ENCODE measurements at regions not wholly inside any gene's neighbourhood (a gene's known extent, or its start where the extent isn't known, plus 50 kb on each side); places are given as distances from the start of the nearest gene placed in this dataset.
"Not testable (repeated sequence)": the region's sequence is repeated elsewhere in the genome, so short reads cannot be mapped to it uniquely, and the experiment has no call there.

DNA sequence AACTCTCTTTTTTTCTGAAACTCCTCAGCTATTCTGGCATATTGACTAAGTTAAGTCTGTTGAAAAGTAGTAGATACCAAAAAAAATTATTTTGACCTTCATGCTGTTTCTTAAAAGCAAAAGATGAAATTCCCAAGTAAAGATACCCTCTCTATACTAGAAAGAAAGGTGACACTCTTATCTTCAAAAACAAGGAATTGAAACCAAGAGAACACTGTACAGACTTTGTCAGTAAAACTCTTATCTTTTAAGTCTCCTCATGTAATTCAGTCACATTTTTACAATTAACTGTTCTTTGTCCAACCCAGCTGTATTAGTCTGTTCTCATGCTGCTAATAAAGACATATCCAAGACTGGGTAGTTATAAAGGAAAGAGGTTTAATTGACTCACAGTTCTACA is 496.2 kb downstream of the LTN1 start:
- no peak for ATAC-seq

DNA sequence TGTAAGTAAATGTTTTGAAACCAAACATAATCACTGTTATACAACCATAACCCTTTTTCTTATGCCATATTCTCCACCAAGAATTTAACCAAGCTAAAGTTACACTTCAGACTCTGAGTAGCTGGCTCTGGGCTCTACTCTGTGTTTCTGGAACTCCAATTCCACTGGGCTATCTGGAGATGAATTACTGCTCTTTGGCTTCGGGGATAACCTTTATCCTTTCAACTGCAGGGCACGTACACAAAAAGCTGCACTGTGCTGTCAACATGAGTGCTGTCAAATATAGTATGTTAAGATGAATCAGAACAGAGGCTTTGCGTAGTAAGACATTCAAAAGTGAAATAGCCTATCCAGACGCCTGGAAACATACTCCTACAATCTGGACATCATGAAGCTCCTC is 500.6 kb downstream of the LTN1 start:
- ATAC-seq (no peak), DNase-seq (no peak)
- H3K27ac Mint-ChIP-seq, result no peak overlapping the region
- H3K27me3 Mint-ChIP-seq, result no peaks in the 10 kb centered on the region
- peaks cover 2% of the 10 kb centered on the region for H3K36me3 Mint-ChIP-seq (ENCODE audit: low read depth)
- no peaks in the 10 kb centered on the region for H3K9me3 ChIP-seq (ENCODE audit: control insufficient read depth, low read length, poor library complexity, severe bottlenecking)
- no peak overlapping the region for H3K4me3 Mint-ChIP-seq
- no peaks in the 10 kb centered on the region for H3K4me1 Mint-ChIP-seq

More for the DNA sequence above, 496.2 kb downstream of the LTN1 start:
- no peak for DNase-seq
- H3K9me3 ChIP-seq (ENCODE audit: control insufficient read depth, low read length, poor library complexity, severe bottlenecking), result no peaks in the 10 kb centered on the region
- H3K27ac Mint-ChIP-seq, result no peak overlapping the region
- no peaks in the 10 kb centered on the region for H3K4me1 Mint-ChIP-seq
- H3K27me3 Mint-ChIP-seq, result no peaks in the 10 kb centered on the region
- H3K4me3 Mint-ChIP-seq, result no peak overlapping the region
- H3K36me3 Mint-ChIP-seq (ENCODE audit: low read depth), result peaks cover 2% of the 10 kb centered on the region

DNA sequence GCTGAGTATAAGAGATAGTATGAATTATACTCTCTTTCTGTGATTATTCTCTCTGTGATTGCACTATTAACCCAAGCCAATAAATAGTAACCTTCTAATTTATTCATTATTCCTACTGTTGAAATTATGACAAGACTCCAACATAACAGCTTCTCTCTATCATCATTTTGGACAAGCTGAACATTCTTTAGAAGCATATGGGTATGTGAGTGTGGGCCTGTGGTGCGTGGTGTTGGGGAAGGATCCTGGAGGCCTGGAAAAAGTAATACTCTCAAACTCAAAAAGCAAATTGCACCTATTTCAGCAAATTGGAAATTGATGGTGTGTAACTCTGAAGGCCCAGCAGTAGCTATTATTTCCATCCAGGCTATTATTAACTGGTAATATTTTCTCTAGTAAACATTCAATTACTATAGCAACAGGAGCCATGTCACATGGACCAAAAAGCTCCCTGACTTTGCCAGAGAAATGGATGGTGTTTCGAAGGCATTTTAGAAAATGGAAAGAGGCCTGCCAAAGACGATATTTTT is 502.8 kb downstream of the LTN1 start:
- Mint-ChIP-seq H3K27ac (no peak overlapping the region), H3K4me1 (no peaks in the 10 kb centered on the region), H3K27me3 (no peaks in the 10 kb centered on the region), H3K36me3 (ENCODE audit: low read depth) (no peaks in the 10 kb centered on the region), H3K4me3 (no peak overlapping the region)
- DNase-seq, result no peak
- H3K9me3 ChIP-seq (ENCODE audit: control insufficient read depth, low read length, poor library complexity, severe bottlenecking), result no peaks in the 10 kb centered on the region
- ATAC-seq, result no peak

DNA sequence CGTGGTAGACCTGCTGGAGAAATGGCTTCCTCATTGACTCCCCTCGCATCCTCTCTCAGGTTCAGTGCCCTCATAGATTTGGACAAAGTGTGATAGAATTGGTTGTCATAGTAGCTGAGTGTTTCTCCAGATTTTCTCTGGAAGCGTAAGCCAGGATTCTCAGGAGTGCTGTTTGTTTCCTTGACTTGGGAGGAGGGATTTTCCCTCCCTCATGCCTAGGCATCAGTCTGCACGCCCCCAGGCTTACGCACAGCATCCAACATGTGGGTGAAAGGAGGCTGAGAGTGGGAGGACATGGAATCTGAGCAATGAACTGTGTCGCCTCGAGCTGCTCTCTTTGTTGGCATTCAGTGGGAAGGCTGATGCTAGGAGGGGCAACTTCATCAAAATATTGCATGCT is 503.5 kb downstream of the LTN1 start:
- no peak for DNase-seq
- ATAC-seq, result no peak
- no peaks in the 10 kb centered on the region for H3K27me3 Mint-ChIP-seq
- no peaks in the 10 kb centered on the region for H3K36me3 Mint-ChIP-seq (ENCODE audit: low read depth)
- no peak overlapping the region for H3K4me3 Mint-ChIP-seq
- H3K4me1 Mint-ChIP-seq, result no peaks in the 10 kb centered on the region
- no peak overlapping the region for H3K27ac Mint-ChIP-seq
- no peaks in the 10 kb centered on the region for H3K9me3 ChIP-seq (ENCODE audit: control insufficient read depth, low read length, poor library complexity, severe bottlenecking)

DNA sequence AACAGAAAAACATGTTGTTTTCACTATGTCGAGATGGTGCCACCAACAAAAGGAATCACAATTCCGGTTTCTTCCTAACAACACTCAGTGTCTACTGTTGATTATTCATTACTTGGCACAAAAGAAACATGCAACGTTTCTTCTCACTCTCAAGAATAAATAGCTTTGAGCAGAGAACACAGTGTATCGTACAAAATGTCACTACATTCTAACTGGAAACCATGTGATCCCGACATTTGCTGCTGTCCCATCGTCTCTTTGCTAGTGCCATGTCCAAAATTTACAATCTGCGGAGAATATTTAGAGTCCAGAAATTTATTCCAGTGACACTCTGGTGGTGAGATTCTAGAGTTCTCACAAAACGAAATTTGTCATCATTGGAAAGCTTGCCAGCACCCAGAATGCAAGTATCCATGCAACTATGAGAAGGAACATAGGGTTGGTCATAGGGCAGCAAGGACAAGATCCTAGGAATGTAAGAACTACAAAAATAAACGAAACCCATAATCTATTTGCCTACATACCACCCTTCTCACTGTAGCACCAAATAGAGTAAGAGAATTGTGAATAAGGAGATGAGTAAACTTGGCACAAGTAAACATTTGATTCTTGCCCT is 505.1 kb downstream of the LTN1 start:
- H3K9me3 ChIP-seq (ENCODE audit: control insufficient read depth, low read length, poor library complexity, severe bottlenecking), result no peaks in the 10 kb centered on the region
- no peak for ATAC-seq
- no peaks in the 10 kb centered on the region for H3K4me1 Mint-ChIP-seq
- no peak overlapping the region for H3K4me3 Mint-ChIP-seq
- no peaks in the 10 kb centered on the region for H3K36me3 Mint-ChIP-seq (ENCODE audit: low read depth)
- DNase-seq, result no peak
- H3K27me3 Mint-ChIP-seq, result no peaks in the 10 kb centered on the region
- no peak overlapping the region for H3K27ac Mint-ChIP-seq

DNA sequence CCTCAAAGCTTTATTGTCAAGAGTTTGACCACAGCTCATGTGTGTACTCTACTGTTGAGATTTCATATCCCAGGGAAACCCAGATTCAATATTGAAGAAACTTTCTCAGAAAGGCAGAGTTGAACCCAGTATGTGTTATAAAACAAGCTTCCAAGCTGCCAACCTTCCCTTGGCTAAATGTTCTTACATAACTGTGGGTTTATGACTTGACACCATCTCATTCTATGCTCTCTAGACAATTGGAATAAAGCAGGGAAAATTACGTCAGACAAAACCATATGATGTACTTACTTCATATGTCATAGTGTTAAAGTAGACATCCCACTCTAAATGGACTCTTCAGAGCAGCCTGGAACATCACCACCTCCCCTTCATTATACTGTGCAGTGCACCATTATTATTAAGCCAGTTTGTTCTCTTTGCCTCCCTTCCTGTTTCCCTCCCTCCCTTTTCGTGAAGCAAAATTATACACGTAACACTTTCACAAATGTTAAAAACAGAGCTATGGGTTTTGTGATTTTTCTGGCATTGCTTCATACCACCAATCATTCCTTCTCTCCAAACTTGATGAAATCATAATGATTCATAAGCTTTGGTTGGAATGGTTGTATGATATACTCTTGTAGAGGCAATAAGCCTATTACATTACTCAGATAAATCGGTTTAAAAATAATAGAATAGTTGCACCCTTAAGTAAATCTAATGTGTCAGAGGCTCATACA is 507.2 kb downstream of the LTN1 start:
- ATAC-seq (no peak), DNase-seq (no peak)
- no peaks in the 10 kb centered on the region for H3K36me3 Mint-ChIP-seq (ENCODE audit: low read depth)
- no peaks in the 10 kb centered on the region for H3K4me1 Mint-ChIP-seq
- H3K27me3 Mint-ChIP-seq, result no peaks in the 10 kb centered on the region
- H3K27ac Mint-ChIP-seq, result no peak overlapping the region
- no peaks in the 10 kb centered on the region for H3K9me3 ChIP-seq (ENCODE audit: control insufficient read depth, low read length, poor library complexity, severe bottlenecking)
- no peak overlapping the region for H3K4me3 Mint-ChIP-seq

DNA sequence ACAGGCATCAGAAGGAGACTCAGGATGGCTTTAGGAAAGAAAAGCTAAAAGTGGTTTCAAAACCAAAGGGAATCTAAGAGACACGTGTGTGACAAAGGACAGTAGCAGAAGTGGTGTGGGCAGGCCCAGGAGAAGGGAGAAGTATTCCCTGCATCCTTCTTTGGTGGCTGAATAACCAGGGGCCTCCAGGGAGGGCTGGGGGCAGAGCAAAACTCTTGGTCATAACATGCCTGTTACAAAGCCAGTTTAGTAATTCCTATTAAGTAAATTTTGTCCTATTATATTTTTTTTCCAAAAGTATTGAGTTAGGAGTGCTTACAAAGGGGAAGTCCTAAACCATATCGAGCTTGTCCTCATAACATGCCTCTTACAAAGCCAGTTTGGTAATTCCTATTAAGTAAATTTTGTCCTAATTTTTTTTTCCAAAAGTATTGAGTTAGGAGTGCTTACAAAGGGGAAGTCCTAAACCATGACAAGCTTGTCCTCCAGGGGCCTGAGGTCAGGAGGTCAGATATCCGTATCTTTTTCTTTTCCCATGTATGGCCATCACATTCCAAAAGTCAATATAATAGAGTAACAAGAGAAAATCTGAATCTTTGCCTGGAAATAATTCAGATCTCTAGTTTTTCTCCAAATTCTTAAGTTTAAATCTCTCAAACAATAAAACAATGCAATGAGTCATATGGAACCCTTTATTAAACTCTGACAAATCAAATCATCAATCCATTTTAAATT is 509.2 kb downstream of the LTN1 start:
- H3K36me3 Mint-ChIP-seq (ENCODE audit: low read depth), result no peaks in the 10 kb centered on the region
- no peaks in the 10 kb centered on the region for H3K4me1 Mint-ChIP-seq
- no peaks in the 10 kb centered on the region for H3K9me3 ChIP-seq (ENCODE audit: control insufficient read depth, low read length, poor library complexity, severe bottlenecking)
- H3K27ac Mint-ChIP-seq, result no peak overlapping the region
- no peak overlapping the region for H3K4me3 Mint-ChIP-seq
- no peak for DNase-seq
- ATAC-seq, result no peak
- no peaks in the 10 kb centered on the region for H3K27me3 Mint-ChIP-seq

DNA sequence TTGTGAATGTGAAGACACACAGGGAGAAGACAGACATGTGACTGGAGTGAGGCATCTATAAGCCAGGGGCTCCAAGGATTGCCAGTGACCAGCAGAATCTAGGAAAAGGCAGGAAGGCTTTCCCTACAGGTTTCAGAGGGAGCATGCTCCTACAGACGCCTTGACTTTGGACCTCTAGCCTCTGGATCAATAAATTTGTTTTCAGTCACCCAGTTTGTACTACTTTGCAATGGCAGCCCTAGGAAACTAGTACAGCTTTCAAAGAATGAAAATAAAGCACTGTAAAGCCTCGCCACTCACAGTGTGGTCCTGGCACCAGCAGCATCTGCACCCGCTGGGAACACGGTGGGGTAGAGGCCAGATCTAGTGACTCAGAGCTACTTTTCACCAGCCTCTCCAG is 510.0 kb downstream of the LTN1 start:
- no peaks in the 10 kb centered on the region for H3K9me3 ChIP-seq (ENCODE audit: control insufficient read depth, low read length, poor library complexity, severe bottlenecking)
- H3K36me3 Mint-ChIP-seq (ENCODE audit: low read depth), result no peaks in the 10 kb centered on the region
- H3K27me3 Mint-ChIP-seq, result no peaks in the 10 kb centered on the region
- no peak for DNase-seq
- H3K27ac Mint-ChIP-seq, result no peak overlapping the region
- no peaks in the 10 kb centered on the region for H3K4me1 Mint-ChIP-seq
- no peak overlapping the region for H3K4me3 Mint-ChIP-seq
- ATAC-seq, result no peak

DNA sequence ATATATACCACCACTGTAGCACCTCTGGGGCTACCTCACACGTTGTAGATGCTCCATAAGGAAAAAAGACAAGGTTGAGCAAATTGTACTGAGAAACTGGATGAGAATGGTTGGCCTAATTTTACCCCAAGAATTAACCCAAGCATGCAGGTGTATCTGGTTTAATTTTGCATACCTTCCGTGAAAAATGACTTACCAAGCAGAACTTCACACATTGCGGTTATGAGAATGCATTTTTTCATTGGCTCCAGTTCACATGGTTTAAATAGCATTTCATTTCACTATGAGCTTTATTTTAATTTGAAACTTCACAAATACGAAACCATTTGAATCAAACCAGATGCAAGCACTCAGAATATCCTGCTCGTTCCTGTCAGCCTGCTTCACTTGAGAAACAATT is 512.2 kb downstream of the LTN1 start:
- no peak overlapping the region for H3K4me3 Mint-ChIP-seq
- no peaks in the 10 kb centered on the region for H3K36me3 Mint-ChIP-seq (ENCODE audit: low read depth)
- no peak overlapping the region for H3K27ac Mint-ChIP-seq
- no peaks in the 10 kb centered on the region for H3K27me3 Mint-ChIP-seq
- ATAC-seq, result no peak
- no peak for DNase-seq
- no peaks in the 10 kb centered on the region for H3K9me3 ChIP-seq (ENCODE audit: control insufficient read depth, low read length, poor library complexity, severe bottlenecking)
- no peaks in the 10 kb centered on the region for H3K4me1 Mint-ChIP-seq

DNA sequence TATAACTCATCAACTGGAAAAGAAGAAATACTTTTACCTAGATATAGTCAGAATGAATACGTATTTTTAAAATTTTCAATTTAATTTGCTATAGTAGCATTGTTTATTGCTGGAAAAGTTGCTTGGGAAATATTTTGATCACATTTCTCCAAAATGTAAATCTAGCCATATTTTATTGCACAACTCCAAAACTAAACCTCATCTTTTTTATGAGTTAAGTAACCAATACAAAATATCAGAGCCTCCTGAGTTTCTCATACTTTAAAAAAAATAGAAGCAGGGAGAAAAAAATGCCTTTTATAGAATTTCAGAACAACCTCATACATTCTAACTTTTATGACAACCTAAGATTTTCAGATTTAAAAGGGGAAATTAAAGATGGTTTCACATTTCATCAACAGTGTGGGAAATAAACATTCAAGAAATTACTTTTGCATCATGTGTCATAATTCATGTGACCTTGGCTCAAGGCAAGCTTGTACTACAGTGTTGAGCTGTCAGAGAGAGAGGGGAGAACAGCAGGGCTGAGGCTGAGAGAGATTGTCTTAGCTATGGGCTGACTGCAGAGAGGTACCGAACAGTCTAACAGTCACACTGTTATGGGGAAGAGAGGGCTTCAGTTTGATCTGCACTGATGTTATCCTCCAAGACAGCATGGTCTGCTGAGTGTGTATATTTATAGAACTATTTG is 519.0 kb downstream of the LTN1 start:
- Mint-ChIP-seq H3K4me3 (no peak overlapping the region), H3K27ac (no peak overlapping the region), H3K36me3 (ENCODE audit: low read depth) (no peaks in the 10 kb centered on the region), H3K27me3 (peaks cover 5% of the 10 kb centered on the region), H3K4me1 (no peaks in the 10 kb centered on the region)
- no peak for ATAC-seq
- no peaks in the 10 kb centered on the region for H3K9me3 ChIP-seq (ENCODE audit: control insufficient read depth, low read length, poor library complexity, severe bottlenecking)
- no peak for DNase-seq

DNA sequence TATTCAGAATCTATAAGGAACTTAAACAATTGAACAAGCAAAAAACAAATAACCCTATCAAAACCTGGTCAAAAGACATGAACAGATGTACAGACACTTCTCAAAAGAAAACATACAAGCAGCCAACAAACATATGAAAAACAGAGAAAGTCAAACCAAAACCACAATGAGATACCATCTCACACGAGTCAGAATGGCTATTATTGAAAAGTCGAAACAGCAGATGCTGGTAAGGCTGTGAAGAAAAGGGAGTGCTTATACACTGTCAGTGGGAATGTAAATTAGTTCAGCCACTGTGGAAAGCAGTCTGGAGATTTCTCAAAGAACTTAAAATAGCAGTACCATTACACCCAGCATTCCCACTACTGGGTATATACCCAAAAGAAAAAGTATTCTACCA is 520.1 kb downstream of the LTN1 start:
- H3K27me3 Mint-ChIP-seq; H3K4me3 Mint-ChIP-seq; ATAC-seq; H3K27ac Mint-ChIP-seq; H3K9me3 ChIP-seq (ENCODE audit: control insufficient read depth, low read length, poor library complexity, severe bottlenecking); DNase-seq; H3K36me3 Mint-ChIP-seq (ENCODE audit: low read depth); H3K4me1 Mint-ChIP-seq: not testable (repeated sequence)

DNA sequence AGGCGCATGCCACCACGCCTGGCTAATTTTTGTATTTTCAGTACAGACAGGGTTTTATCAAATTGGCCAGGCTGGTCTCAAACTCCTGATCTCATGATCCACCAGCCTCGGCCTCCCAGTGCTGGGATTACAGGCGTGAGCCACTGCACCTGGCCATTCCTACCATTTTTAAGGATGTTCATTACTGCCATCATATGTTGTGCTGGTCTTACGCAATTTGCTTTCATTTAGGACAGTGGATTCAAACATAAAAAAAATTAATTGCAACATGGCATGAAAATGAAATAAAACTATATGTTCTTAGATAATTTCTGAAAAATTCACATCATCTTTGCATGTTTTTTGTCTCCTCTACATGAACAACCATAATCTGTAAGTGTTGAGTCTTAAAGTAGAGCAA is 527.7 kb downstream of the LTN1 start:
- ATAC-seq (no peak), DNase-seq (no peak)
- H3K4me1 Mint-ChIP-seq, result no peaks in the 10 kb centered on the region
- no peak overlapping the region for H3K27ac Mint-ChIP-seq
- no peaks in the 10 kb centered on the region for H3K9me3 ChIP-seq (ENCODE audit: control insufficient read depth, low read length, poor library complexity, severe bottlenecking)
- peaks cover 10% of the 10 kb centered on the region for H3K27me3 Mint-ChIP-seq
- no peaks in the 10 kb centered on the region for H3K36me3 Mint-ChIP-seq (ENCODE audit: low read depth)
- H3K4me3 Mint-ChIP-seq, result no peak overlapping the region

DNA sequence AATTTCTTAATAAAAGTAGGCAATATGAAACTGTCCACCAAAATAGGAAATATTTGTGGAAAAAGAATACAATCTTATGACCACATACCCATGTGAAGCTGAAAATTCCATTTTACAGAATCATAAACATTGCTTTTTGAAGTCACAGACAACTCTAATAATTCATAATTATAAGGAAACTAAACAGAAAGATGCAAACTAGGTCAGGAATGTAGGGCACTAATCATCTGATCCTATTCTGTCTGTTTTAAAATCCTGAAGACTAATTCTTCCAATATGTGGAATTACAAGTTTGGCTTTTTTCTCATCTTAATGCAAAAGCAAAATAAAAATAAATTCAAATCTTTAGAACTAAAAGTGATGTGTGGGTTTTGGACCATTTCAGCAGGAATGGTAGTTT is 528.6 kb downstream of the LTN1 start:
- ATAC-seq, result no peak
- H3K4me1 Mint-ChIP-seq, result no peaks in the 10 kb centered on the region
- DNase-seq, result no peak
- no peaks in the 10 kb centered on the region for H3K36me3 Mint-ChIP-seq (ENCODE audit: low read depth)
- no peak overlapping the region for H3K4me3 Mint-ChIP-seq
- H3K27ac Mint-ChIP-seq, result no peak overlapping the region
- peaks cover 10% of the 10 kb centered on the region for H3K27me3 Mint-ChIP-seq
- H3K9me3 ChIP-seq (ENCODE audit: control insufficient read depth, low read length, poor library complexity, severe bottlenecking), result no peaks in the 10 kb centered on the region
